ENCODE measurements at regions not wholly inside any gene's neighbourhood (a gene's known extent, or its start where the extent isn't known, plus 50 kb on each side); places are given as distances from the start of the nearest gene placed in this dataset.

- no peaks in the 10 kb centered on the region for H3K36me3 ChIP-seq (replicated peaks)
- in situ Hi-C loops (cut with HindIII; ENCODE audit: low pct_ligation_motif_present, low sequenced_read_pairs) = no loop called here
- no peak for TF ChIP-seq CTCF (IDR thresholded peaks at IDR 0.05; ENCODE audit: low read depth, low read length, missing control alignments)
- no peaks in the 10 kb centered on the region for H3K27me3 ChIP-seq (replicated peaks)
- no peak overlapping the region for H3K4me3 ChIP-seq (ENCODE audit: low read depth, low read length)
- H3K27ac ChIP-seq = no peak overlapping the region
- DNase-seq = no peak
Measured at GRCh38 chr18:24983566-24984139, 368.3 kb downstream of the ZNF521 start.

- H3K4me3 ChIP-seq (ENCODE audit: low read depth, low read length) = no peak overlapping the region
- DNase-seq = no peak
- no peaks in the 10 kb centered on the region for H3K27me3 ChIP-seq (replicated peaks)
- H3K36me3 ChIP-seq (replicated peaks) = no peaks in the 10 kb centered on the region
- no peak for TF ChIP-seq CTCF (IDR thresholded peaks at IDR 0.05; ENCODE audit: low read depth, low read length, missing control alignments)
- in situ Hi-C loops (cut with HindIII; ENCODE audit: low pct_ligation_motif_present, low sequenced_read_pairs) = no loop called here
- H3K27ac ChIP-seq = no peak overlapping the region
Measured at GRCh38 chr18:24985586-24985985, 366.4 kb downstream of the ZNF521 start.

DNA sequence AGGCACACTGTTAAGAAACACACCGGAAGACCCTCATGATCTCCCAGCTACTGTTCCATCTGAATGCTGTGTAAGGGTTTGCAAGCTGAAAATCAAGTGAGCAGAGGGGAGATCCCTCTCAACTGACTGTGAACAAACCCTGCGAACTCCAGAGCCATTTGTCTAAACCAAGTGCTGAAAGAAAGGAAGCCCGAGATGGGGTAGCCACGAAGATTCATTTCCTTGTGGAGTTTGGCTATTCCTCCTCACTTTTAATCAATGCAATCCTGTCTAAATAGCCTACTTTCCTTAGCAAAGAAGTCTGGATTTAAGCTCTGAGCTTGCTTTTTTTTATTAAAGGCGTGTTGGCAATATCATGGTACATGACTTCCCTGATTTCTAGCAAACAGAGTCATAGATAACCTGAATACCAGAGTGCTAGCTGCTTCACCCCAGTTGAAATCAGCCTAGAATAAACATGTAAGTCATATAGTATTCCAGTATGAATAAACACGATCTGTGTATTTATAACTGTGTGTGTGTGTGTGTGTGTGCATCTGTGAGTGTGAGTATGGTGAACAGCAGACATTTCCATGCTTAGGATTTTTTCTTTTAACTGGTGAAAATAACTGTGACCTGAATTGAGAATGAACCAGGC, 365.2 kb downstream of the ZNF521 start:
- no peak for TF ChIP-seq CTCF (IDR thresholded peaks at IDR 0.05; ENCODE audit: low read depth, low read length, missing control alignments)
- Histone ChIP-seq H3K36me3 (replicated peaks) (no peaks in the 10 kb centered on the region), H3K27me3 (replicated peaks) (no peaks in the 10 kb centered on the region), H3K27ac (no peak overlapping the region), H3K4me3 (ENCODE audit: low read depth, low read length) (no peak overlapping the region)
- DNase-seq = no peak
- in situ Hi-C loops (cut with HindIII; ENCODE audit: low pct_ligation_motif_present, low sequenced_read_pairs) = no loop called here

DNA sequence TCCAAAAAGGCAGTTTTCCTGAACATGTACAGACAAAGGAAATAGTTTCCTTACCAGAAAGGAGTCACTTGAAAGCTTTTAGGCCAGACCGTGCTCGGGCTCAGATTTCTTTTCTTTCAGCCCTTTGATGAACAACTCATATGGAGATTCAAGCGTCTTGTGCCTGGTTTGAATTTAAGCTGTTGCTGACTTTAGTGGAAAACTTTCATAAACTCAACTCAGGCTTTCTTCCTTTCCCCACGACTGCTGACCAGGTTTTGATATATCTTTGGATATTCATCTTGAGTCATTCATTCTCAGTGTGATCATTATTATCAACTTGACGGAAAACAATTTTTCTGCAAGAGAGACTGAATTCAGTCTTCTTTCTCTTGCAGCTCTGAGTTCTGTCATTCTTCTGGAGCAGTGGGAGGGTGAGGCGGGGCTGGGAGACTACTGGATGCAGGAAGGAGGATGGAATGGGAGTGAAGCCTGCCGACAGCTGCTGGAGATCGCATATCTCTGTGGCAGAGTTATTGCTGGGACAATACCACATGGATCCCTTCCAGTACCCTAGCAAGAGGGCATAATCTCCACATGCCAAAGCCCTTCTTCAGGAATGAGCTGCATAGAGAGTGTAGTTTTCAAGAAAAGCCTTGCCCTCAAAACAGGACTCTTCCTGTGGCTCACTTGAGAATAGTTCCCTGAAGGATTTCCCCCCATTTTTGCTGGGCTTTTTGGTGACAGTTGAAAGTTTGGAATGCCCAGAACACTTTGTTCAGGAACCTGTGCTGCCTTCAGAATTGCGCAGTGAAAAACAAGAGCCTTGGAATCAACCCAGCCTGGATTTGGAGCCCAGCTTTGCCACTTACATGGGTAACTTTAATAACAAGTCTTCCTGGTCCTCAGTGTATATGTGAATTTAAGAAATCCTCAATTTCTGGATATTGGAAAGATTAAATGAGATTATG, 364.4 kb downstream of the ZNF521 start:
- Histone ChIP-seq H3K36me3 (replicated peaks) (no peaks in the 10 kb centered on the region), H3K4me3 (ENCODE audit: low read depth, low read length) (no peak overlapping the region), H3K27ac (no peak overlapping the region), H3K27me3 (replicated peaks) (no peaks in the 10 kb centered on the region)
- no peak for DNase-seq
- in situ Hi-C loops (cut with HindIII; ENCODE audit: low pct_ligation_motif_present, low sequenced_read_pairs) = no loop called here
- no peak for TF ChIP-seq CTCF (IDR thresholded peaks at IDR 0.05; ENCODE audit: low read depth, low read length, missing control alignments)

- no peak for TF ChIP-seq CTCF (IDR thresholded peaks at IDR 0.05; ENCODE audit: low read depth, low read length, missing control alignments)
- Histone ChIP-seq H3K4me3 (ENCODE audit: low read depth, low read length) (no peak overlapping the region), H3K36me3 (replicated peaks) (no peaks in the 10 kb centered on the region), H3K27me3 (replicated peaks) (no peaks in the 10 kb centered on the region), H3K27ac (no peak overlapping the region)
- in situ Hi-C loops (cut with HindIII; ENCODE audit: low pct_ligation_motif_present, low sequenced_read_pairs) = no loop called here
- DNase-seq = no peak
Measured at GRCh38 chr18:24988253-24988840, 363.6 kb downstream of the ZNF521 start.

Data from brain microvascular endothelial cell (primary cell).